ENCODE measurements at regions not wholly inside any gene's neighbourhood (a gene's known extent, or its start where the extent isn't known, plus 50 kb on each side); places are given as distances from the start of the nearest gene placed in this dataset.
A peak's percentile ranks its signal among the peaks of the same experiment; 100 is the strongest.

GRCh38 chrY:15577886-15578285 lies 1053.6 kb downstream of the NLGN4Y start:
- no peaks in the 10 kb centered on the region for H3K27me3 ChIP-seq (ENCODE audit: control insufficient read depth, insufficient read depth, low read length)
- no peaks in the 10 kb centered on the region for H3K4me1 ChIP-seq (ENCODE audit: control insufficient read depth, extremely low read depth, insufficient read depth, low read length)
- H3K9me3 ChIP-seq (ENCODE audit: control insufficient read depth, insufficient read depth, low read depth, low read length): no peaks in the 10 kb centered on the region
- no peak overlapping the region for H3K27ac ChIP-seq (ENCODE audit: insufficient read depth, low read length)
- no peaks in the 10 kb centered on the region for H3K36me3 ChIP-seq (ENCODE audit: control insufficient read depth, insufficient read depth, low read length)
- no peak overlapping the region for H3K4me2 ChIP-seq (ENCODE audit: extremely low read depth, insufficient read depth, low read length)
- no peak overlapping the region for H3K4me3 ChIP-seq (replicated peaks in 1 of 4; ENCODE audit: control extremely low read depth in 1 of 4, insufficient read depth in 1 of 4, low read depth in 3 of 4, low read length in 4 of 4)
- no peaks in the 10 kb centered on the region for H3K79me2 ChIP-seq (ENCODE audit: control insufficient read depth, insufficient read depth, low read length)
- peak in 1 of 2 donors; percentile 19 for DNase-seq (ENCODE audit: low read depth in 2 of 2)
- TF ChIP-seq EZH2 (IDR thresholded peaks at IDR 0.05; ENCODE audit: low read length, missing control alignments) (no peak), CTCF (conservative IDR thresholded peaks at IDR 0.05 in 1 of 2, IDR thresholded peaks at IDR 0.05 in 1 of 2; ENCODE audit: low read depth in 1 of 2, low read length in 2 of 2) (no peak)
- no peak overlapping the region for H2AFZ ChIP-seq (ENCODE audit: low read length)
- no peak overlapping the region for H3K9ac ChIP-seq (ENCODE audit: insufficient read depth, low read length)
- no peaks in the 10 kb centered on the region for H4K20me1 ChIP-seq (ENCODE audit: control insufficient read depth, extremely low read depth, insufficient read depth, low read length)

- Histone ChIP-seq H3K9me3 (ENCODE audit: control insufficient read depth, insufficient read depth, low read depth, low read length) (no peaks in the 10 kb centered on the region), H3K36me3 (ENCODE audit: control insufficient read depth, insufficient read depth, low read length) (no peaks in the 10 kb centered on the region), H3K4me3 (replicated peaks in 1 of 4; ENCODE audit: control extremely low read depth in 1 of 4, insufficient read depth in 1 of 4, low read depth in 3 of 4, low read length in 4 of 4) (no peak overlapping the region), H3K4me2 (ENCODE audit: extremely low read depth, insufficient read depth, low read length) (no peak overlapping the region), H4K20me1 (ENCODE audit: control insufficient read depth, extremely low read depth, insufficient read depth, low read length) (no peaks in the 10 kb centered on the region), H3K27me3 (ENCODE audit: control insufficient read depth, insufficient read depth, low read length) (no peaks in the 10 kb centered on the region), H3K9ac (ENCODE audit: insufficient read depth, low read length) (no peak overlapping the region), H3K27ac (ENCODE audit: insufficient read depth, low read length) (no peak overlapping the region), H2AFZ (ENCODE audit: low read length) (no peak overlapping the region), H3K4me1 (ENCODE audit: control insufficient read depth, extremely low read depth, insufficient read depth, low read length) (no peaks in the 10 kb centered on the region), H3K79me2 (ENCODE audit: control insufficient read depth, insufficient read depth, low read length) (no peaks in the 10 kb centered on the region)
- peak in 1 of 2 donors; percentile 68 for DNase-seq (ENCODE audit: low read depth in 2 of 2)
- TF ChIP-seq CTCF (conservative IDR thresholded peaks at IDR 0.05 in 1 of 2, IDR thresholded peaks at IDR 0.05 in 1 of 2; ENCODE audit: low read depth in 1 of 2, low read length in 2 of 2) (no peak), EZH2 (IDR thresholded peaks at IDR 0.05; ENCODE audit: low read length, missing control alignments) (no peak)
These were observed 1054.4 kb downstream of the NLGN4Y start for GRCh38 chrY:15578761-15579160.

- Histone ChIP-seq H2AFZ (ENCODE audit: low read length) (no peak overlapping the region), H3K9ac (ENCODE audit: insufficient read depth, low read length) (no peak overlapping the region), H3K4me3 (replicated peaks in 1 of 4; ENCODE audit: control extremely low read depth in 1 of 4, insufficient read depth in 1 of 4, low read depth in 3 of 4, low read length in 4 of 4) (no peak overlapping the region), H3K4me1 (ENCODE audit: control insufficient read depth, extremely low read depth, insufficient read depth, low read length) (no peaks in the 10 kb centered on the region), H3K27ac (ENCODE audit: insufficient read depth, low read length) (no peak overlapping the region), H3K9me3 (ENCODE audit: control insufficient read depth, insufficient read depth, low read depth, low read length) (no peaks in the 10 kb centered on the region), H3K27me3 (ENCODE audit: control insufficient read depth, insufficient read depth, low read length) (no peaks in the 10 kb centered on the region), H3K79me2 (ENCODE audit: control insufficient read depth, insufficient read depth, low read length) (no peaks in the 10 kb centered on the region), H3K4me2 (ENCODE audit: extremely low read depth, insufficient read depth, low read length) (no peak overlapping the region), H4K20me1 (ENCODE audit: control insufficient read depth, extremely low read depth, insufficient read depth, low read length) (no peaks in the 10 kb centered on the region), H3K36me3 (ENCODE audit: control insufficient read depth, insufficient read depth, low read length) (no peaks in the 10 kb centered on the region)
- TF ChIP-seq EZH2 (IDR thresholded peaks at IDR 0.05; ENCODE audit: low read length, missing control alignments) (no peak), CTCF (conservative IDR thresholded peaks at IDR 0.05 in 1 of 2, IDR thresholded peaks at IDR 0.05 in 1 of 2; ENCODE audit: low read depth in 1 of 2, low read length in 2 of 2) (no peak)
- DNase-seq (ENCODE audit: low read depth in 2 of 2): peak in 1 of 2 donors; percentile 25
These were observed 1054.9 kb downstream of the NLGN4Y start for GRCh38 chrY:15579245-15579644.
